ENCODE measurements at regions not wholly inside any gene's neighbourhood (a gene's known extent, or its start where the extent isn't known, plus 50 kb on each side); places are given as distances from the start of the nearest gene placed in this dataset.

GRCh38 chr3:41045491-41045890, 153.8 kb upstream of the CTNNB1 start:
- no peak overlapping the region for H3K56ac ChIP-seq (replicated peaks; ENCODE audit: insufficient read length, low read depth, low read length)
- H3K18ac ChIP-seq (ENCODE audit: extremely low read depth, low read length): no peak overlapping the region
- H3K79me1 ChIP-seq (ENCODE audit: low read depth, low read length): no peaks in the 10 kb centered on the region
- ChIA-PET POLR2A (ENCODE audit: partially characterized antibody) (no interaction called here), CTCF (ENCODE audit: partially characterized antibody) (interaction anchor here (1.1 kb wide), 1 partner anchor 11 kb away, joined by 5 read pairs; no protein-coding TSS in a partner anchor)
- H3K4me3 ChIP-seq (ENCODE audit: extremely low read depth in 1 of 4, insufficient read depth in 2 of 4, low read depth in 3 of 4, low read length in 4 of 4): no peak overlapping the region
- H4K5ac ChIP-seq (ENCODE audit: insufficient read length, low read depth, low read length): no peak overlapping the region
- no peak for FAIRE-seq
- no peak overlapping the region for H3K23ac ChIP-seq (ENCODE audit: insufficient read length)
- H4K91ac ChIP-seq (replicated peaks; ENCODE audit: insufficient read length, low read length): no peak overlapping the region
- H2BK20ac ChIP-seq (ENCODE audit: low read length): no peak overlapping the region
- no peak overlapping the region for H3K14ac ChIP-seq (ENCODE audit: insufficient read length)
- no peak overlapping the region for H2BK12ac ChIP-seq (ENCODE audit: low read depth, low read length)
- H2BK5ac ChIP-seq (ENCODE audit: low read depth, low read length): no peak overlapping the region
- H3K27ac ChIP-seq (ENCODE audit: low read depth, low read length): no peak overlapping the region
- H3K9me3 ChIP-seq (ENCODE audit: insufficient read depth in 2 of 2, low read depth in 1 of 2, low read length in 1 of 2): peaks cover 0 to 4% of the 10 kb centered on the region in 2 experiments; a peak in 1 of 4 replicates
- no peaks in the 10 kb centered on the region for H3K79me2 ChIP-seq (ENCODE audit: control insufficient read depth in 1 of 2, insufficient read depth in 2 of 2, low read length in 2 of 2)
- no peak overlapping the region for H3K4me2 ChIP-seq (ENCODE audit: insufficient read depth in 1 of 2, low read depth in 2 of 2, low read length in 2 of 2)
- WGBS, 2 experiments (ENCODE audit: extremely low coverage in 1 of 2, insufficient coverage in 1 of 2, insufficient read length in 1 of 2, insufficient replicate concordance in 2 of 2, low coverage in 1 of 2, low lambda C conversion rate in 2 of 2, missing lambda C conversion rate in 1 of 2): 44% methylated on average over 4 of the region's 4 CpGs; no CpG with 5 or more reads in 1 of the 2 experiments
- no peaks in the 10 kb centered on the region for H4K20me1 ChIP-seq (replicated peaks in 1 of 2; ENCODE audit: control insufficient read depth in 1 of 2, insufficient read depth in 2 of 2, low read length in 2 of 2)
- no peak overlapping the region for H2AK5ac ChIP-seq (ENCODE audit: low read depth, low read length)
- H3K4me1 ChIP-seq (replicated peaks in 1 of 4; ENCODE audit: control insufficient read depth in 3 of 4, insufficient read depth in 4 of 4, low read length in 3 of 4): peaks cover 0 to 3% (median 2%) of the 10 kb centered on the region in 4 experiments; a peak in 4 of 7 replicates
- no peak overlapping the region for H3K4ac ChIP-seq (replicated peaks; ENCODE audit: insufficient read length, low read depth, low read length)
- H3K23me2 ChIP-seq (ENCODE audit: low read depth, low read length): no peaks in the 10 kb centered on the region
- no peak overlapping the region for H3K9ac ChIP-seq (replicated peaks in 1 of 4; ENCODE audit: extremely low read depth in 1 of 4, low read depth in 3 of 4, low read length in 3 of 4)
- H2BK15ac ChIP-seq (ENCODE audit: low read length): no peak overlapping the region
- no peak overlapping the region for H2AFZ ChIP-seq (ENCODE audit: low read length)
- DNase-seq (ENCODE audit: low read depth in 1 of 2, low spot score in 2 of 2): no peak
- no peaks in the 10 kb centered on the region for H3K36me3 ChIP-seq (ENCODE audit: control insufficient read depth in 2 of 4, insufficient read depth in 4 of 4, low read length in 3 of 4)
- H4K8ac ChIP-seq (ENCODE audit: extremely low read depth, insufficient read depth, low read length): no peak overlapping the region
- H2BK120ac ChIP-seq (replicated peaks; ENCODE audit: low read depth, low read length): no peak overlapping the region
- H3K27me3 ChIP-seq (replicated peaks in 1 of 4; ENCODE audit: control insufficient read depth in 3 of 4, extremely low read depth in 1 of 4, insufficient read depth in 3 of 4, low read length in 3 of 4): no peaks in the 10 kb centered on the region
- TF ChIP-seq TAF1 (IDR thresholded peaks at IDR 0.05; ENCODE audit: low read depth, low read length) (no peak), MAX (IDR thresholded peaks at IDR 0.05) (no peak), SP1 (IDR thresholded peaks at IDR 0.05; ENCODE audit: low read depth, low read length) (no peak), RNF2 (IDR thresholded peaks at IDR 0.05; ENCODE audit: borderline replicate concordance, low read depth, low read length, missing control alignments, poor library complexity, severe bottlenecking) (no peak), SIN3A (conservative IDR thresholded peaks at IDR 0.05 in 1 of 2, IDR thresholded peaks at IDR 0.05 in 1 of 2; ENCODE audit: low read depth in 1 of 2, low read length in 2 of 2) (no peak)
